Breast epithelium (tissue), 3 donors: ENCODE measurements at regions not wholly inside any gene's neighbourhood (a gene's known extent, or its start where the extent isn't known, plus 50 kb on each side); places are given as distances from the start of the nearest gene placed in this dataset.

Experiments used
- POLR2A ChIP-seq: fragments of 450-650 bp; IDR thresholded peaks from one replicate; pipeline ENCODE4 v1.6.1; 2016; ENCODE audit warnings: antibody characterized with exemption, mild to moderate bottlenecking, moderate library complexity
- POLR2AphosphoS5 ChIP-seq, 3 donors: sonication (generic); formaldehyde crosslinking; IDR thresholded peaks; one replicate each; pipeline ENCODE4 v1.6.1; 2017; ENCODE audit warnings: antibody characterized with exemption in 3 of 3
- TF ChIP-seq, protein P1 (sequence below), 3 donors: fragments of 450-650 bp; IDR thresholded peaks; one replicate each; pipeline ENCODE4 v1.5.1; 2016 to 2017; ENCODE audit warnings: antibody characterized with exemption in 3 of 3, mild to moderate bottlenecking in 3 of 3, moderate library complexity in 3 of 3

- TF ChIP-seq, protein P1, sequence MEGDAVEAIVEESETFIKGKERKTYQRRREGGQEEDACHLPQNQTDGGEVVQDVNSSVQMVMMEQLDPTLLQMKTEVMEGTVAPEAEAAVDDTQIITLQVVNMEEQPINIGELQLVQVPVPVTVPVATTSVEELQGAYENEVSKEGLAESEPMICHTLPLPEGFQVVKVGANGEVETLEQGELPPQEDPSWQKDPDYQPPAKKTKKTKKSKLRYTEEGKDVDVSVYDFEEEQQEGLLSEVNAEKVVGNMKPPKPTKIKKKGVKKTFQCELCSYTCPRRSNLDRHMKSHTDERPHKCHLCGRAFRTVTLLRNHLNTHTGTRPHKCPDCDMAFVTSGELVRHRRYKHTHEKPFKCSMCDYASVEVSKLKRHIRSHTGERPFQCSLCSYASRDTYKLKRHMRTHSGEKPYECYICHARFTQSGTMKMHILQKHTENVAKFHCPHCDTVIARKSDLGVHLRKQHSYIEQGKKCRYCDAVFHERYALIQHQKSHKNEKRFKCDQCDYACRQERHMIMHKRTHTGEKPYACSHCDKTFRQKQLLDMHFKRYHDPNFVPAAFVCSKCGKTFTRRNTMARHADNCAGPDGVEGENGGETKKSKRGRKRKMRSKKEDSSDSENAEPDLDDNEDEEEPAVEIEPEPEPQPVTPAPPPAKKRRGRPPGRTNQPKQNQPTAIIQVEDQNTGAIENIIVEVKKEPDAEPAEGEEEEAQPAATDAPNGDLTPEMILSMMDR (IDR thresholded peaks at IDR 0.05) = no peak
- TF ChIP-seq POLR2A (no peak), POLR2AphosphoS5 (IDR thresholded peaks at IDR 0.05) (no peak)
Observed at GRCh38 chr3:75180235-75180944, 483.7 kb upstream of the FRG2C start.
